Fibroblast of pulmonary artery (primary cell): ENCODE measurements at regions not wholly inside any gene's neighbourhood (a gene's known extent, or its start where the extent isn't known, plus 50 kb on each side); places are given as distances from the start of the nearest gene placed in this dataset.
"Not testable (repeated sequence)": the region's sequence is repeated elsewhere in the genome, so short reads cannot be mapped to it uniquely, and the experiment has no call there.

ENCODE experiments used
- DNase-seq: peaks from one replicate; pipeline ENCODE4 v3.0.0-alpha.2; 2010; ENCODE audit warnings: low read depth
- H3K4me3 ChIP-seq: replicated peaks from 2 replicates; pipeline ENCODE4 v1.5.1; 2011; ENCODE audit warnings: low read depth, mild to moderate bottlenecking, control low read depth, low read length, moderate library complexity
- TF ChIP-seq, protein P1 (sequence below): IDR thresholded peaks from 2 replicates; pipeline ENCODE4 v1.5.1; 2011; ENCODE audit warnings: mild to moderate bottlenecking, control low read depth, low read length, inconsistent platforms; ENCODE audit errors: missing control alignments

DNA sequence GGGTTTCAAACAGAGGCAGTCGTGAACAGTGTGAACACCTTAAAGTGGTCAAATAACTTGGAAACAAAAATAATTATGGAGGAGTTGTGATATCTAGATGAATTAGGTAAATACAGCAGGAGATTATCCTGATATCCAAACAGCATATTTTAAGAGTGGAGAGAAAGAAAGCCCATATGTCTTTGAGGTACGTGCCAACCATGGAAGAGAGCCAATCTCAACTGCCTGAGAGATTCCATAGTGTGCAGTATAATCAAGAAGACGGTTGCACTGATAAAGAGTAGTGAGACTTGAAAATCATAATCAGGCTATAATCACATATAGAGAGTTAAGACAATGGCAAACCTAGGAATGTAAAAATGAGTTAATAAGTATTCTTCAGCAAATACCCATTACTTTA is 472.8 kb upstream of the SLITRK5 start:
- H3K4me3 ChIP-seq = no peak overlapping the region
- DNase-seq = no peak
- TF ChIP-seq, protein P1, sequence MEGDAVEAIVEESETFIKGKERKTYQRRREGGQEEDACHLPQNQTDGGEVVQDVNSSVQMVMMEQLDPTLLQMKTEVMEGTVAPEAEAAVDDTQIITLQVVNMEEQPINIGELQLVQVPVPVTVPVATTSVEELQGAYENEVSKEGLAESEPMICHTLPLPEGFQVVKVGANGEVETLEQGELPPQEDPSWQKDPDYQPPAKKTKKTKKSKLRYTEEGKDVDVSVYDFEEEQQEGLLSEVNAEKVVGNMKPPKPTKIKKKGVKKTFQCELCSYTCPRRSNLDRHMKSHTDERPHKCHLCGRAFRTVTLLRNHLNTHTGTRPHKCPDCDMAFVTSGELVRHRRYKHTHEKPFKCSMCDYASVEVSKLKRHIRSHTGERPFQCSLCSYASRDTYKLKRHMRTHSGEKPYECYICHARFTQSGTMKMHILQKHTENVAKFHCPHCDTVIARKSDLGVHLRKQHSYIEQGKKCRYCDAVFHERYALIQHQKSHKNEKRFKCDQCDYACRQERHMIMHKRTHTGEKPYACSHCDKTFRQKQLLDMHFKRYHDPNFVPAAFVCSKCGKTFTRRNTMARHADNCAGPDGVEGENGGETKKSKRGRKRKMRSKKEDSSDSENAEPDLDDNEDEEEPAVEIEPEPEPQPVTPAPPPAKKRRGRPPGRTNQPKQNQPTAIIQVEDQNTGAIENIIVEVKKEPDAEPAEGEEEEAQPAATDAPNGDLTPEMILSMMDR = no peak

DNA sequence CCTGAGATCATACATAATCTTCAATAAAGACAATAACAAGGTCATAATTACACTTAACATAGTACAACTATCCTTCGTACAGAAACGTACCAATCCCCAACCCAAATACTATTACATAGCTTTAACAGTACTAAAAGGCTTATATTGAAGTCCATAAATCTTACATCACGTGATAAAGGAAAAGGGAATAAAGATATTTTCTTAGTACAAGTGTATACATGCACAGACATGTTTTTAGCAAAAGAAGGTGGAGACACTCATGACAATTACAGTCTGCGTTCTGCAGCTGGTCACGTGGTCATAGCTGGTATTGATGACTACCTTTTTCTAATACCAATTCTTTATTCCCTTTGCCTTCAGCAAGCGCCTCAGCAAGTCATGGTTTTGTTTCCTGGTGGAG is 464.5 kb upstream of the SLITRK5 start:
- DNase-seq = no peak
- H3K4me3 ChIP-seq = no peak overlapping the region
- TF ChIP-seq, protein P1 = no peak

DNA sequence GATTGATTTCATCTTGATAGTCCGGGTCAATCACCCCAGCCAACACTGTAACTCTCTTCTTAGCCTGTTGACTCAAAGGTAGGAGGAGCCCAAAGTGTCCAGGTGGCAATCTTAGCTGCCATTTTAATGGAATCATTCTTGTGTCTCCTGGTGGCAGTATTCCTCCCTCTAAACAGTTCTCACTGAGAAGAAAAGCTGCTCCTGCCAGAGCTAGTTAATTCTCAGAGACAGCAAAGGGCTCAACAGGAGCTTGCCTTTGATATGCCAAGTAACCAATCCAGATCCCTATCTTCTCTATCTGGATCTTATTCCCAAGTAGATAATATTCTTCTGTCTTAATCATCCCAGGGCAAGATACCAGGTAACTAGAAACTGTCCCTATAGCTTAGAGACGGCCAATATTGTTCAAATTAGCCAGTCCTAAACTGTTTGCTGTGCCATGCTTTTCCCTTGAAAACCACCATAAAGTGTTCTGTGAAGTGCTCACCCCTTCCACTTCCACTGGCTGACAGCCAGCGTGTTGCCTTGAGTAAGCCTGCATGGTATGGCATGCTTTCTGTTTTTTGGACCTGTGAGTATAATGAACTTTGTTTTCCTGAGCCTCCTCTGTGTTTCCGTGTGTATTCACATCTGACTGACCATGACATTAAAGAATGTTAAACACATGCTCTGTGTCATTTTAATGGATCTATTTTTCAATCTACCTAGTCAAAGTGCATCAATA is 463.7 kb upstream of the SLITRK5 start:
- TF ChIP-seq, protein P1 = no peak
- H3K4me3 ChIP-seq = no peak overlapping the region
- no peak for DNase-seq

DNA sequence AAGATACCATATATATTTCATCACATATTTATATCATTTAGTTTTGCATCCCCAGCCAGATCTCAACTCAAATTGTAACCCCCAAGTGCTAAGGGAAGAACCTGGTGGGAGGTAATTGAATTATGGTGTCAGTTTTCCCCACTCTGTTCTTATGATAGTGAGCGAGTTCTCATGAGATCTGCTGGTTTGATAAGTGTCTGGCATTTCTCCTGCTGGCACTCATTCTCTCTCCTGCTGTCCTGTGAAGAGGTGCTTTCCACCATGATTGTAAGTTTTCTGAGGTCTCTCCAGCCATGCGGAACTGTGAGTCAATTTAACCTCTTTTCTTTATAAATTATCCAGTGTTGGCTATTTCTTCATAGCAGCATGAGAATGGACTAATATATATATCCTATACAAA is 462.5 kb upstream of the SLITRK5 start:
- no peak for DNase-seq
- H3K4me3 ChIP-seq = no peak overlapping the region
- TF ChIP-seq, protein P1 = no peak

DNA sequence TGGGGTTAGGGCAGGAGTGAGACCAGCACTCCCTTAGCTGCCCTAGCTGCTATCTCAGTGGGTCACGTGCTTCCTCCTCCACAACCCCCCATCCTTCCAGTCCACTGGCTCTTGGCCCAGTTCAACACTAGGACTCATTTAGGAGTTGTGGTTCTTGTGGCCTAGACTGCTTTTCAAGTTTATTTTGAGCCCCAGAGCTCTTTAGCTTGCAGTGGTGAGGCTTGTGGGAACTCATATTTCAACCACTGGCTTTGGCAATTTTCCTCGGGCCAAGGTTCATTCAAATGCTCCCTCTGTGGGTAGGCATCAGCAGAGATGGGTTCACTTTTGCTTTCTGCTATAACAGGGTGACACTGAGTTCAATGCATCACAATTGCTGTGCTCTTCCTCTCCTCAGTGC is 436.2 kb upstream of the SLITRK5 start:
- no peak overlapping the region for H3K4me3 ChIP-seq
- TF ChIP-seq, protein P1 = no peak
- DNase-seq = peak; percentile 11

DNA sequence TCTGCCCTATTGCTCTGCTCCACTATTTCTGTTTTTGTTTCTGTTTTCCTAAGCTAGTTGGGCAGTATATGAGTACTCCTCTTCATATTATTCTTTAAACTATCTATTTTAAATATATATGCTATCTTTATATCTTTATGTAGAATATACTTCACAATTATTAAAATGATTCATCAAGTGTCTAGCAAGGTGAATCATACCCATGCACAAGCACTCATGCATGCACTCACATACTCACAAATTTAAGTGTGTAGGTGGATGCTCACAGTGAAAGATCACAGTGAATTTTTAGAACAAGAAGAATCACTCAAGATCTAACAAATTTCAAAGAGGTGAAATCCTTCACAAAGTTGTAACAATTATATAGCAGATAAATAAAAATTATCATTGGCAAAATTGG is 435.6 kb upstream of the SLITRK5 start:
- TF ChIP-seq, protein P1 = no peak
- no peak for DNase-seq
- H3K4me3 ChIP-seq = no peak overlapping the region

DNA sequence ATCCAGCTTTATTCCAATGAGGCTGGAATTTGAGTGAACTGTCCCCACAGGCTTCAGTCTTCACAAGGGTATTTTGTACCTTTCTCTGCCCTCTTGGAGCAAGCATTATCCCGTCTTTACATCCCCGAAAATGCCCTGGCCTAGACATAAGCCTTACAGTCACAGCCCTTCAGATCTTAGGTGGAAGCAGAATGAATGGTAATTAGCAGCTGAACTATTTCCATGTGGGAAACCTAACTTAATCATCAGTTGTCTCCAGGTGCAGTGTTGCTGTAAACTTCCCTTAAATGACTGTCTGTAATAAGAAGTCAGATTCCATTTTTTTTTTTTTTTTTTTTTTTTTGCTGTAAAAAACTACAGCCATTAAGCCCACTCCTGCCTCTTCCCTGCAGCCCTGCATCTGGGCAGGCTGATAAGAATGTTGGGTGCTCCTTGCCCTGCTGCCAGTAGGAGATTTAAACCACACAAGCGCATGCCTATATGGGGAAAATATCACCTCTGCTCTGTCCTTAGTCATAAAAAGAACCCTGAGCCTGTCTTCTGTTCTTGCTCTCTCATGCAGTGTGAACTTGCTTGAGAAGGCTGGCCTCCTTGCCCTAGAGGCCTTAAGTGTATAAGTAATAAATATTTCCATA is 426.8 kb upstream of the SLITRK5 start:
- no peak overlapping the region for H3K4me3 ChIP-seq
- no peak for DNase-seq
- TF ChIP-seq, protein P1 = no peak

DNA sequence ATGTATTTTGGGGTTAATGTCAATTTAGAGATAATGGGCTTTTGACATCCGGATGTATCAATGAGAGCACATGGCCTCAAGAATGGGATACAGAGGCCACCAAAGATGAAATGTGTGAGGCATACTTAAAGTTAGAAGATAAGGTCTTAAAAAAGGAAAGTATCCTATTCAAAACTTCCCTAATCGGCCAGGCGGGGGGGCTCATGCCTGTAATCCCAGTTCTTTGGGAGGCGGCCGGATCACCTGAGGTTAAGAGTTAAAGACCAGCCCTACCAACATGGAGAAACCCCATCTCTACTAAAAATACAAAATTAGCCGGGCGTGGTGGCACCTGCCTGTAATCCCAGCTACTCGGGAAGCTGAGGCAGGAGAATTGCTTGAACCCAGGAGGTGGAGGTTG is 421.3 kb upstream of the SLITRK5 start:
- not testable (repeated sequence) for DNase-seq, H3K4me3 ChIP-seq
